Activated CD4-positive, alpha-beta T cell treated with anti-CD3 and anti-CD28 coated beads, Interleukin-10, Interleukin-2, amounts not matched to agents 100 ng/mL and 50 ng/mL, durations not matched to agents 16 hours and 8 hours (primary cell): ENCODE measurements at regions not wholly inside any gene's neighbourhood (a gene's known extent, or its start where the extent isn't known, plus 50 kb on each side); places are given as distances from the start of the nearest gene placed in this dataset.
"Not testable (repeated sequence)": the region's sequence is repeated elsewhere in the genome, so short reads cannot be mapped to it uniquely, and the experiment has no call there.

Experiments
- DNase-seq: peaks from one replicate; pipeline ENCODE4 v3.0.0-alpha.2; 2020

DNA sequence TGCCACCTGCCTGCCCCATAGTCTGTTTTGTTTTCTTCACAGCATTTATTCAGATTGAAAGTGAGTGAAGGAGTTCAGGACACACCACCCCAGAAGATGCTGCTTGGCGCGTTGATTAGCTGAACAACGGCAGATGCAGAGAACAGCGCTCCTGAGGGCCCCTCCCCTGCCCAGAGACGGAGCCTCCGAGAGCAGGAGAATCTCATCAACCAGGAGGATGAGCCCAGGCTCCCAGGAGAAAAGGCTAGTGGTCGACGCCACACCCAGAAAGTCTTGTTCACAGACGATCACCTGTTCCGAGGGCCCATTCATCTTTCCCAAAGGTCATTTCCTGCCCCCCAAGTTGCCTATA is 180.4 kb upstream of the PPP1R26 start:
- DNase-seq: no peak

DNA sequence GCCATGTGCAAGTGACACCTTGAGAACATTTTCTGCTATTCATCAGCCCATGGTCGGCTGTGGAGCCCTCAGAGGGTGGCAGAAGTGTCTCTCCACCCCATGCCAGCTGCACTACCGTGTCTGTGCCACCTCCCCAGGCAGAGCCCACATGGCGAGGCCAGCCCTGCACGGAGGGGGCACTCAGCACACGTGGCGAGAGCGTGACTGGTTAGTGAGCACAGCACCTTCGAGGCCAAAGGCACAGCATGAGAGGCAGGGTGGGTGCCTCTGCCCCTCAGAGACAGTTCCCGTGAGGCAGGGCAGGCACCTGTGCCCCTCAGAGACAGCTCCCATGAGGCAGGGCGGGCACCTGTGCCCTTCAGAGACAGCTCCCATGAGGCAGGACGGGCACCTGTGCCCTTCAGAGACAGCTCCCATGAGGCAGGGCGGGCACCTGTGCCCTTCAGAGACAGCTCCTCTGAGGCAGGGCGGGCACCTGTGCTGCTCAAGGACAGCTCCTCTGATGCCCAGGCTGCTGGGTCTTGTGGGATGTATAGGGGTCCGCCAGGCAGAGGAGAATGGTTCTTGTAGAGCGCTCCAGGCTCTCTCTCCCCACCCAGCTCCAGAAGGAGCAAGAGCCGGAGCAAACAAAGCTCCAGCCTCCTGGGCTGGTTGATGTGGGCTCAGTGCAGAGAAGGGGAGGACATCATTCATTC is 179.8 kb upstream of the PPP1R26 start:
- no peak for DNase-seq

DNA sequence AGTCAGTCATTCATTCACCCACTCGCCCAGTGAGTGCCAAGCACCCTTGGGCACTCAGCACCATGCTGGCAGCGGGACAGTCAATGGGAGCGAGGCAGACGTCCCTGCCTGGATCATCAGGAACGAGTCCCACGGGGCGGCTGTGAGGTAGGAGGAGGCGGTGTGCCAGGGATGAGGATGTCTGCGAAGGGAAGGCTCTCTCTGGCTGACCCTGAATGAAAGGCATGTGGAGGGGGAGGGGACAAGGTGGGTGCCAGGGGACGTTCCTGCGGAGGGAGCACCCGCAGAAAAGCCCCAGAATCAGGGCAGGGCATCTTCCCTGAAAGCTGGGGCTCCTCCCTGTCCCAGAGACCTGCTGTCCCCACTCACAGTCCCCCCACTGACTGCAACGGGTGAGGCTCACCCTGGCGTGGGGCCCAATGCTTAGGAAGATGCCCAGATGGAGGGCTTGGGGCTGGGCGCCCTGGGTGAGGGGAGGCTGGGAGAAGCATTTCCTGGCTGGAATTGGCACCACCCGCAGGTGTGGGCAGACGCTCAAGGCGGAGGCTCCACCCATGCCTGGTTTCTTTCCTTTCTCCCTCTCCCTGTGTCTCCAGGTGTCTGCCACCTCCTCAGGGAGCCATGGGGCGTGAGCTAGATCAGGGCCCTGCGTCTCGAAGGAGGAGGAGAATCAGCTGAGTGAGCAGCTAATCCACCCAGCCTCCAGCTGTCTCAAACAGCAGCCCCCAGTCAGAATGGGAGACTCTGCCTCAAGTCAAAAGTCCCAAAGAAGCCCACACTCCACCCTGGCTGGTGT is 179.0 kb upstream of the PPP1R26 start:
- no peak for DNase-seq

DNA sequence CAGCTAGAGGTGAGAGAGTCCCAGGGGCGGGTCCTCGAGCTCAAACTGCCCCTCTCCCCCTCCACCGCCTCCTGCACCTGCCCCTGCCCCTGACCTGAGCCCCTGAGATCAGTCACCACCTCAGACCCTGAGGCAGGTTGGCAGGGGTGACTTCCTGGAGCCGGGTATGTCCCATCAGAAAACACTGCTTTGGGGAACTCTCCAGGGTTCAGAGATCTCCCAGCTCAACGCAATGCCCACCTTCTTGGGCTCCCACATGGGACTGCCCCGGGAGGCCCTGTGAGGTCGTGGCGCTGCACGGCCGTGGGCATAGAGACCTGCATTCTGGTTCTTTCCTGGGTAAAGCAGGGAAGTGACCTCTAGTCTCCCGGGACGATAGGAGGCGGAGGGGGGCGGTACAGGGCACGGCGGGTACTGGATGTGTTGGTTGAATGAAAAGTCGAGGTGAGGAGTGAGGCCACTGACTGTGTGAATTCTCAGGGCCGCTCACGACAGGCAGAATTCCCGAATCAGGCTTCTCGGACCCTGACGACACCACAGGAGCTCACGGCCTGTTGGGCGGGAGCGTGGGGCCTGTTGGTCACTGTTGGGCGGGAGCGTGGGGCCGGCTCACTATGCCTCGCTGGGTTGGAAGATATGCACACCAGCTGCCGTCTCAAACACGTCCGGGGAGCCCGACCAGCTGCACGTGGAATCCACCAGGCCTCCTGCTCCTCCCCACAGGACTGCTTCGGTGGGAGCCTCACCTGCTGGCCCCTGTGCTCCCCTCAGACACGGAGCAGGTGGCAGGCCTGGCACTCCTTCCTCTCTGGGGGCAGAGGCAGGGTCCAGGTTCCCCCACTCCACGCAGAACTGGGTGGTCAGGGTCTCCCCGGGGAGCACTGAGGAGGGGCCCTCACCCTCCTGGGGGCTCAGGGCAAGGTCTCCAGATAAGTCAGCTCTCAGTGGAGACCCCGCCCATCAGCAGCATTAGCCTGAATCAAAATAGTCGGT is 178.0 kb upstream of the PPP1R26 start:
- no peak for DNase-seq

DNA sequence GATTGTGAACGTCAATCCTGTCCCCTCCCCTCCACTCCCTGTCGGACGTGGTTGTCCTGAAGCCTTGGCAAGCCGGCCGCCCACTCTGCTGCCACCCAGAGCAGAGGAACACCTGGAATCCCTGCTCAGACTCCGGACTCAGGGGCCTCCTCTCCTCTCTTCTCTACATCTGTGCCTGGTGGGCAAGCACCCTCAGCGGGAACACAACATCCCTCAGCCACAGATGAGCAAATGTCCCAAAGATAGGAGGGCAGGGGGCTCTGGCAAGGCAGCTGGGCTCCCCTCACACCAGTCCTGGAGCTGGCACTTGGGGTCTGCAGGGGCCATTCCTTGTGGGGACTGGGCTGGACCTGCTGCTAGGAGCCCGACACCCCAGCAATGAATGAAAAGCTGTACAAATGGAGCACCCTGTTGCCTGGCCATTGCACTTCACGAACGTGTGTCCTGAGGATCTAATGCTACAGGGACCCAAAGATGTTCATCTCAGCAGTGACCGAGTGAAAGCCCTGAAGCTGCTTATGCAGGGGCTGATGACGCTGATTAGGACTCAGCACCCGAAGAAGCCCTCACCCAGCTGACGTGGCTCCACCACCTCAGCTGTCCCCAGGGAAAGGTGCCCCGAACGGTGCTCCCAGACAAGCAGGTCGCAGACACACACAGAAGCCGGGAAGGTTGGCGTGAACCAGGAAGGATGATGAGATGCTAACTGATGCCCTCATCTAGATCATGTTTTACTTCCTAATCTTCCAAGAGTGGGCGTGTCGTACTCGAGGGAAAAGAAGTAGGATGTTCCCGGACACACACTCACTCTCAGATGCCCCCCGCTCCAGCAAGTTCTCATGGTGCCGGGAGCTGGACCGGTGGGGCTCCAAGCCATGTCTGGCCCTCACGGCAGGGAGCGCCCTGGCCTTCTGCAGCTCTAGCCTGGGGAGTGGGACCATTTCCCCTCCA is 177.0 kb upstream of the PPP1R26 start:
- DNase-seq: no peak

DNA sequence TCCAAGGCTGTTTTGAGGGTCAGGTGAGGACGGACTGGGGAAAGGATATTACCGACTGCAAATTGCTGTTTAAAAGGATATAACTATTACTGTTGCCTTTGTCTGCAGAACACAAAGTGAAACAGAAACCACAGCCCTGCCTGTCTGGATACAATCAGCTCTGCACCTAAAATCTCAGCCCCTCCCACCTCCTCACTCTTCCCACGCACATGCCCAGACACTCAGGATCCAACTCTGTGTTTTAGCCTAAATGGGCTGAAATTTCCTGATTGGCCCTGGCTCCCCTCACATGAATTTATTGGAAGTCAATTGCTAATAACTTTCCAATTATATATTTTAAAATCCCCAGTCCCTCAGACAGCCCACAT is 176.3 kb upstream of the PPP1R26 start:
- DNase-seq: no peak

DNA sequence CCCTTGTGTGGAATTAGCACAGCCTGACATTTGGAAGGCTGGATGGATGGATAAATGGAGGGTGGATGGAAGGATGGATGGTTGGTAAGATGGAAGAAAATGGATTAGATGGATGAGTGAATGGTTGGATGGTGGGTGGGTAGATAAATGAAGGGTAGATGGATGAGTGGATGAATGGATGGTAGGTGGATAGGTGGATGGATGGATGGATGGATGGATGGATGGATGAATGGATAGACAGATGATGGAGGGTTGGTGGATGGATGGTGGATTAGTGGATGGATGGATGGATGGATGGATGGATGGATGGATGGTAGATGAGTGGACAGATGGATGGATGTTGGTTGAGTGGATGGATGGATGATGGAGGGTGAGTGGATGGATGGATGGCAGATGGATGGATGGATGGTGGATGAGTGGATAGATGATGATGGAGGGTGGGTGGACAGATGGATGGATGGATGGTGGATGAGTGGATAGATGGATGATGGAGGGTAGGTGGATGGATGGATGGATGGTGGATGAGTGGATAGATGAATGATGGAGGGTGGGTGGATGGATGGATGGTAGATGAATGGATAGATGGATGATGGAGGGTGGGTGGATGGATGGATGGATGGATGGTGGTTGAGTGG is 175.6 kb upstream of the PPP1R26 start:
- DNase-seq: no peak

DNA sequence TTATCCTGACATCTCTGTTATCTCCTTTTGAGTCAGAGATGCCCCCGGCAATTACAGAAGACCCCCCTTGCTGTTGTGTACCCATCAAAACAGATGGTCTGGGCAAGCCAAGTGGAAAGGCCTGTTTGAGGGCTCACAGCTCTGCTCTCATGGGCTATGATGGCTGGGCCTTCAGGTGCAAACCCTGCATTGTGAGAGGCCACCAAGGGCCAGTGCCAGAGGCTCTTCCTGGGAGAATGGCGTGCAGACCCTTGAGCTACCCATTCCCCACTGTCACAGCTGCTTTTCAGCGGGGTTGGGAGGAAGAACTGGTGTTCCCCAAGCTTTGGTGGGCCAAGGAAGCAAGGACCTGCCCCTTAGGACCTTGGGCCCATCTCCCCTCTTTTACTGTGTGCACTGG is 174.7 kb upstream of the PPP1R26 start:
- DNase-seq: no peak

DNA sequence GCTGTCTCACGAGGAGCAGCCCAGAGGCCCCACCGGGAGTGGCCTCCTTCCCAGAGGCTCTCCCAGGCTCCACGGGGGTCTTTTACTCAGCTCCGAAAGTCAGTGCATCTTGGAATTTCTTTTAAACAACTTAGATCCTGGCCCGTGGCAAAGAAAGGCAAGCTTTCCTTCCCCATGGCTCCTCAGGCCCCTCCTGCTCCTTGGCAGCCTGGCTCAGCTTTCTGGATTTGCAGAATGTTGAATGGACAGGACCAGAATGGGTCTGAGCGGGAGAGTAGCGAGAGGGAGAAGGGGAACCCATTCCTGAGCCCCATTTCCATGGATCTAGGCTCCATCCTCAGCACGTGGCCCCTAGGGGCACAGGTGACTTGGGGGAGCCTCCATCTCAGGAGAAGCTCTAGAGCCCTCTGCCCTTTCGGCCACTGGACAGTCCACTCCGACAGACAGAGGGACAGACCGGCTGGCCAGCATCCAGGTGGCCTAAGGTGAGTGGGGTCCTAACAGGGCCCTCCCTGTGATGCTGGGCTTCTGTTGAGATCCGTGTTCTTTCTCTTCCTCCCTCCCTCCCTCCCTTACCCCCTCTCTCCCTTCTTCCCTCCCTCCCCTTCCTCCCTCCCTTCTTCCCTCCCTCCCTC is 173.9 kb upstream of the PPP1R26 start:
- no peak for DNase-seq

DNA sequence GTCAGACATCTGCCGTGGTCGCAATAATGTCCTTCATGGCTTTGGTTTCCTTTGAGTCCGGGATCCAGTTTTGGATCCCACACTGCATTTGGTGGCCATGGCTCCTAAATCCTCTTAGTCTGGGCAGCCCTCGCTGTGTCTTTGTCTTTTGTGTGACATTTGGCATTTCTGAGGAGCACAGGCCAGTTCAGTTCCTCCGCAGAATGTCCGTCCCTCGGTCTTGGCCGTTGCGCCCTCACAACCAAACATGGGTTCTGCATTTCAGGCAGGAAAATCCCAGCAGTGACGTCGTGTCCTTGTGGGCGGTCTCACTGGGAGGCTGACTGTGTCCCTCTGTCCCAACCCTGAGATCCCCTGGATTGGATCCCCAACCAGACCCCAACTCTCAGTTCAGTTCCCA is 172.9 kb upstream of the PPP1R26 start:
- DNase-seq: no peak

DNA sequence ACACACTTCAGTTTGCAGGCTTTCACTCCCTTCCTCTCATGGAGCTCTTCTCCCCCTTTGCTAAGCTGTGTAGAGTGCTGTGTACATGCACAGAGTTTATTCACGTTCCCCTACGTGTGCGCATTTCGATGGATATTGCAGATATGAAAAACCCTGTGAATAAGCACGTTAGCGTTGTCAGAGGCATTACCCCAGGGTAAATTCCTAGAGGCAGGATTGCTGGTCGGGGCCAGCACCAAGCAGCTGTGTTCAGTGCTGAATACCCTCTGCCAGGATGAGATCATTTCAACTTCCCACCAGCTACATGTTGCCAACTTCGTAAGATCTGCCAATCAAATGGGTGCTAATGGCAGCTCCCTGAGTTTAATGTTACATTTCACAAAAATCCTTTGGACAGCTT is 172.3 kb upstream of the PPP1R26 start:
- no peak for DNase-seq

DNA sequence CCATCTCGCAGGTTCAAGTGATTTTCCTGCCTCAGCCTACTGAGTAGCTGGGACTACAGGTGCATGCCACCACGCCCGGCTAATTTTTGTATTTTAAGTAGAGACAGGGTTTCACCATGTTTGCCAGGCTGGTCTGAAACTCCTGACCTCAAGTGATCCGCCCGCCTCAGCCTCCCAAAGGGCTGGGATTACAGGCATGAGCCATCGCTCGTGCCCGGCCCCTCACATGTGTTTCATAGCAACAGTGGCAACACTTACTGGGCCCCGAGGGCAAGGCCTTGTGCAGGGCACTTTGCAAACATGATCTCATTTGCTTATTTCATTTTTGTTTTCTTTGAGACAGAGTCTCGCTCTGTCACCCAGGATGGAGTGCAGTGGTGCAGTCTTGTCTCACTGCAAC is 171.7 kb upstream of the PPP1R26 start:
- DNase-seq: not testable (repeated sequence)

DNA sequence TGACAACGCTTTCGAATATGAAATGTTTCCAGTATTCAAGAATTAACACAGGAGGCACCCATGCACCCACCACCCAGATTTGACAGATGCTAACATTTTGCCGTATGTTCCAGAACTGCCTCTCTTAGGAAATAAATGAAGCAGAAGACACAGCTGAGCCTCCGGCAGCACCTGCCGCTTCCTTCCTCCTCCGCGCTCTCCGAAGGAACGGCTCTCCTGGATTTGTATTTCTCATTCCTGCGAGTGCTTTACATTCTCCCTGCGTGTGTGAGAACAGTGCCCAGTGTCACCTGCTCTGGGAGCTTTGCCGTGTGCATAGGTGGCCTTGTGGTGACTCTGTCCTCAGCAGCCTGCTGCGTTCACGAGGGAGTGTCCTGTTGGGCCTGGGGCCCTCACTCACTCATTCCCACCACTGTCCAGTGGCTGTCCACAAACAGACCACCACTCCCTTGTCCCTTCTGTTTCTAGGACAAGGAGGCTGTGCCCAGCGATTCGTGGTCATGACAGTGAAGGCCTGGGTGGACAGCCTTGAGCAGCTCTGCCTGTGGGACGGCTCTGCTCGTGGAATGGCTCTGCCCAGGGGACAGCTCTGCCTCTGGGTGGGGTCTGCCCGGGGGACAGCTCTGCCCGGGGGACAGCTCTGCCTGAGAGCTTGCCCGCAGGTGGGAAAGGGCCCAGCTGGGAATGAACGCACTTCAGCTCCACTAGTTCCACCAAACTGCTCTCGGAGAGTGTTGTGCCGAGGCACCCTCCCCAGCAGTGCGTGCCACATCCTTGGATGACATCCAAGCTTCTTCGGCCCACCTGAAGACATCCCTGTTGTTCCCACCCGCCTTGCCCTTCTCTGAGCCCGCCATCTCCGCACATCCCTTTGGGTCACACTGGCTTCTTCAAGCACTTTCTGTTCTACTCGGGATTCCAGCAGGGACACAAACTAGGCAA is 170.5 kb upstream of the PPP1R26 start:
- DNase-seq: no peak

DNA sequence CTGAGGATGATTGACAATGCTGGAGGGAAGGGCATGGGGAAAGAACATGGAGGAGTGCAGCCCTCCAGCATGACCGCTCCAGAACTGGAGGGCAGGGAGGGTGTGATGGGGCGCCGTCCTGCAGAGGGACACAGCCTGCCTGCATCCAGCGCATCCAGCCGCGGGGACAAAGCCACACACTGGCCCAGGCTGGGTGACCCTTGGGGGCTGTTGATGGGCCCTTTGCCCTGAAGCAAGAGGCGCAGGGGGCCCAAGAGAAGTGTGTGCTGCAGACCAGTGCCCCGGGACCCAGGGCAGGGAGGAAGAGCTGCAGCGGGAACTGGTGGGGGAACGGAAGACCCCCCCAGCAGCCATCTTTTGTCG is 169.8 kb upstream of the PPP1R26 start:
- no peak for DNase-seq

DNA sequence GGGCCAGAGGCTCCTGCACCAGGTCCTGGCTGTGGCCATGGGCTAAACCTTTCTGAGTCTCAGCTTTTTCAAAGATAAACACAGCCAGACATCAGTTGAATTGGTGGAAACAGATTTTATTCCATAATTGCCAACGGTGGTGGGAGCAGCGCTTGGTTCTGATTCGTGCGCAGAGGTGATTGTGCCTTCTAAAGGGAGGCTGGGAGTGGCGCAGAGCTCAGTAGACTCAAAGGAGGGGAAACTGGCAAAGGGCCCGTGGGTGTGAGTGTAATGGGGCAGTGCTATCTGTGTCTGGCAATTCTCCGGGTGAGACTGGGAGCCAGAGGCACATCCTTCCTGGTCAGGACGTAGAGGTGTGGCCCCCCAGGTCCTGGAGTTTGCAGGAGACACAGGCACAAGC is 169.4 kb upstream of the PPP1R26 start:
- no peak for DNase-seq

DNA sequence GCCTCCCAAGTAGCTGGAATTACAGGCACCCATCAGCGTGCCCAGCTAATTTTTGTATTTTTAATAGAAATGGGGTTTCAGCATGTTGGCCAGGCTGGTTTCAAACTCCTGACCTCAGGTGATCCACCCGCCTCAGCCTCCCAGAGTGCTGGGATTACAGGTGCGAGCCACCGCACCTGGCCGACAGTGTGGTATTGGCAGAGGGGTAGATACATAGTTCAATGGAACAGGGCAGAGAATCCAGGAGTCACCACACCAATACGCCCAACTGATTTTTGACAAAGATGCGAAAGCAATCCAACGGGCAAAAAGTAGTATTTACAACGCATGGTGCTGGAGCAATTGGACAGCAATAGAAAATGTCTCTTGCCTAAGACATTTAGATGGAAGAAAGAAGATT is 164.0 kb upstream of the PPP1R26 start:
- DNase-seq: no peak

DNA sequence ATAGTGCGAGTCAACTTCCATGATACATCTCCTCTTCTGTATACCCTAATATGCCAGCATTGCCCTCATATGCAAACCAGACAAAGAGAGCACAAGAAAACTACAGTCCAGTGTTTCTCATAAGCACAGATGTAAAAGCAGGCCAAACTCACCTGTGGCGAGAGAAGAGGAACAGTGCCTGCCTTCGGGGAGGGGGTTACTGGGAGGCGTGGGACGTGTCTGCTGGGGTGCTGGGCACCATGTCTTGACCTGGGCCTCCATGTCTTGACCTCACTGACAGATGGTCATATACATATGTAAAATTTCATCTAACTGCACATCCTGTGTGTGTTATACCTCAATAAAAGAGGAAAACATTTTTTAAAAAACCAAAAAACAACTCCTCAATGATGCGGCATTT is 159.3 kb upstream of the PPP1R26 start:
- no peak for DNase-seq

DNA sequence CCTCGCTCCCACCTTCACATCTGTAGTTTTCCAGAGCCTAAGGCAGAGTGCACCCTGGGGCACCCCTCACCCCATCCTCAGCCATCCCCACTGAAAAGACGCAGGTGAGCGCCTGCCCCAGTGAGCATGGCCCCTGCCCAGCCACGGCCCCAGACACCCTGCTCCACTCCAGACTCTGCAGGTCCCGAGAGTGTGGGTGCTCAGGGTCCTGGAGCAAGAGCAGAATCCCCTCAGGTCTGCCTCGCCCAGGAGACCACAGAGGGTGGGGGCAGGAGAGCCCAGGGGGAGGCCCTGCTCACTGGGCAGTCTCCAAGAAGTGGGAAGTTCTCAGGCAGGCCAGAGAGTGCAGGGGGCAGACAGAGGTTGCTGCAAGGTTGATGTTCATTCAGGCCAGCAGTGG is 158.6 kb upstream of the PPP1R26 start:
- no peak for DNase-seq

DNA sequence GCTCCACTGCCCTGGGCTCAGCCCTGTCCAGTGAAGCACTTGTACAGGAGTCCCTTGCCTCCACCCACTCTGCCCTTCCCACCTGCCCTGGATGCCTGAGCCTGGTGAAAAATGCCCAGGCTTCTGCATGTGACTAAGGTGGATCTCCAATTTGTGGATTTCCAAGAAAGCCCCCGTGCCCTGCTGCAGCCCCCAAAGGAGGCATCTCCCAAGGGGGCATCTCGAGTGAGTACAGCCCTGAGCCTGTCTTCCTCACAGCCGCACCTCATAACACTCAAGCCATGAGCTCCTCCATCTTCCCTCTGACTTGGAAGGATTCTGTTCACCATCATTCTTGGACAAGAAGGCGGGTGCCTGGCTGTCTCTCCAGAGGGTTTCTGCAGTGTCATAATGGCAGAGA is 158.0 kb upstream of the PPP1R26 start:
- DNase-seq: no peak

DNA sequence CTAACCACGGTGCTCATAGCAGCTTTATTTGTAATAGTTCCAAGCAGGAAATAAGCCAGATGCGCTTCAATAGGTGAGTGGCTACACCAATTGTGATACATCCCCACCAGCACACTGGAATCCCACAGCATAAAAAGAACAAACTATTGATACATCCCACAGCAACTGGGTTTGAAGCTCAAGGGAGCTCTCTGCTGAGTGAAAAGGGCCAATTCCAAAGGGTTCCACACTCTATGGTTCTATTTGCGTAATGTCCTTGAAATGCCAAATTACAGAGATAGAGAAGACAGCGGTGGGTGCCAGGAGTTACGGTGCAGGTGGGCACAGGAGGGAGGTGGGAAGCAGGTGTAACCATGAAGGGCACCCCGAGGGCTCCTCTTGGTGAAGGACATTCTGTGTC is 155.3 kb upstream of the PPP1R26 start:
- no peak for DNase-seq
